ENCODE measurements at regions not wholly inside any gene's neighbourhood (a gene's known extent, or its start where the extent isn't known, plus 50 kb on each side); places are given as distances from the start of the nearest gene placed in this dataset.

GRCh38 chr7:69269806-69270205 is 328.5 kb upstream of the AUTS2 start:
- intact Hi-C loops (cut with DNase I) = no loop called here
- H3K4me1 ChIP-seq = no peaks in the 10 kb centered on the region
- no peaks in the 10 kb centered on the region for H3K27me3 ChIP-seq
- TF ChIP-seq CTCF (IDR thresholded peaks at IDR 0.05) = no peak
- H3K9me3 ChIP-seq = peaks cover 0 to 3% of the 10 kb centered on the region in 2 donors
- H3K36me3 ChIP-seq = no peaks in the 10 kb centered on the region
- no peak for ATAC-seq
- DNase-seq = no peak
- H3K4me3 ChIP-seq = no peak overlapping the region
- H3K27ac ChIP-seq = no peak overlapping the region

GRCh38 chr7:69272101-69272500 is 326.2 kb upstream of the AUTS2 start:
- Histone ChIP-seq H3K4me3 (no peak overlapping the region), H3K27me3 (no peaks in the 10 kb centered on the region), H3K4me1 (no peaks in the 10 kb centered on the region), H3K27ac (no peak overlapping the region), H3K36me3 (no peaks in the 10 kb centered on the region), H3K9me3 (peaks cover 0 to 3% of the 10 kb centered on the region in 2 donors)
- TF ChIP-seq CTCF (IDR thresholded peaks at IDR 0.05) = no peak
- peak in 1 of 4 donors; percentile 69 for DNase-seq
- intact Hi-C loops (cut with DNase I) = no loop called here
- no peak for ATAC-seq

GRCh38 chr7:69276011-69276729 is 322.1 kb upstream of the AUTS2 start:
- Histone ChIP-seq H3K27ac (no peak overlapping the region), H3K36me3 (no peaks in the 10 kb centered on the region), H3K4me3 (no peak overlapping the region), H3K9me3 (peaks cover 0 to 3% of the 10 kb centered on the region in 2 donors), H3K4me1 (no peaks in the 10 kb centered on the region), H3K27me3 (no peaks in the 10 kb centered on the region)
- intact Hi-C loops (cut with DNase I) = no loop called here
- peak in 3 of 4 donors; percentile 61 to 72 (median 68) for DNase-seq
- ATAC-seq = peak; percentile 71
- no peak for TF ChIP-seq CTCF (IDR thresholded peaks at IDR 0.05)

DNA sequence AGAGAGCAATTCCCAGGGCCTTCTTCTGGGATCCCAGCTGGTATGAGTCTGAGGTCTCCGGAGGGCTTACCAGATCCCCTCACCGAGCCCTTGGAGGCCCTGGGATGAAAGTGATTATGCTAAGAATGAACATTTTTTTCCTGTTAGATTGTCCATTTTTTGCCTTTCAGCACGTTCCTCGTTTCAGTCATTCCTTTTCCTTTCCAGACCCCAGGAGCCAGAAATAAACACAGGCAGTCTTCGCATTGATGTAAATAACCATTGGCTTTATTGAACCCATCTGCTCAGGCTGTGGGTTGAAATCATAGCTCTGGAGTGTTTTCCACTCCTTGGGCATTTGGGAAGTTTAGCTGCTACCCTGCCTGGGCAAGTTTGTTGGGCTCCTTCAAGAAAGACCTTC is 320.9 kb upstream of the AUTS2 start:
- Histone ChIP-seq H3K4me1 (no peaks in the 10 kb centered on the region), H3K9me3 (peaks cover 0 to 6% of the 10 kb centered on the region in 2 donors), H3K36me3 (no peaks in the 10 kb centered on the region), H3K27me3 (no peaks in the 10 kb centered on the region), H3K27ac (no peak overlapping the region), H3K4me3 (no peak overlapping the region)
- intact Hi-C loops (cut with DNase I) = no loop called here
- no peak for TF ChIP-seq CTCF (IDR thresholded peaks at IDR 0.05)
- DNase-seq (peak in 1 of 4 donors; percentile 10), ATAC-seq (no peak)

GRCh38 chr7:69282946-69283345 is 315.3 kb upstream of the AUTS2 start:
- peak in 1 of 4 donors; percentile 7 for DNase-seq
- TF ChIP-seq CTCF (IDR thresholded peaks at IDR 0.05) = no peak
- Histone ChIP-seq H3K27ac (no peak overlapping the region), H3K27me3 (no peaks in the 10 kb centered on the region), H3K36me3 (no peaks in the 10 kb centered on the region), H3K9me3 (peaks cover 0 to 3% of the 10 kb centered on the region in 2 donors), H3K4me1 (no peaks in the 10 kb centered on the region), H3K4me3 (no peak overlapping the region)
- ATAC-seq = no peak
- intact Hi-C loops (cut with DNase I) = no loop called here
